WTC11 (cell line): ENCODE measurements at regions not wholly inside any gene's neighbourhood (a gene's known extent, or its start where the extent isn't known, plus 50 kb on each side); places are given as distances from the start of the nearest gene placed in this dataset.

Experiments
- ELF4 ChIP-seq: sonication (generic); formaldehyde crosslinking; IDR thresholded peaks from 2 replicates; pipeline ENCODE4 v1.8.1; 2022; ENCODE audit warnings: low read depth, mild to moderate bottlenecking, moderate library complexity, missing genetic modification reagents
- ETV6 ChIP-seq: sonication (generic); formaldehyde crosslinking; IDR thresholded peaks from 2 replicates; pipeline ENCODE4 v1.8.1; 2022; ENCODE audit warnings: mild to moderate bottlenecking, missing genetic modification reagents
- NFATC4 ChIP-seq: fragments of 250-450 bp; sonication (Bioruptor Pico); IDR thresholded peaks from 2 replicates; pipeline ENCODE4 v1.9.0; 2021; ENCODE audit warnings: mild to moderate bottlenecking
- SMAD3 ChIP-seq: sonication (generic); formaldehyde crosslinking; IDR thresholded peaks from 2 replicates; pipeline ENCODE4 v1.8.0; 2022; ENCODE audit warnings: missing genetic modification reagents, mild to moderate bottlenecking, borderline replicate concordance
- TF ChIP-seq, protein P1 (sequence below): fragments of 200-600 bp; IDR thresholded peaks from 2 replicates; pipeline ENCODE4 v1.8.0; 2022; ENCODE audit warnings: antibody characterized with exemption
- TF ChIP-seq, protein P2 (sequence below): sonication (generic); formaldehyde crosslinking; IDR thresholded peaks from 2 replicates; pipeline ENCODE4 v1.8.0; 2022; ENCODE audit warnings: mild to moderate bottlenecking, missing genetic modification reagents
- TF ChIP-seq, protein P3 (sequence below): sonication (generic); formaldehyde crosslinking; IDR thresholded peaks from 2 replicates; pipeline ENCODE4 v1.8.1; 2023; ENCODE audit warnings: mild to moderate bottlenecking, missing genetic modification reagents
- TF ChIP-seq, protein P4 (sequence below): sonication (generic); formaldehyde crosslinking; IDR thresholded peaks from 2 replicates; pipeline ENCODE4 v1.8.1; 2022; ENCODE audit warnings: low read depth, missing genetic modification reagents, borderline replicate concordance
- TF ChIP-seq, protein P5 (sequence below): sonication (generic); formaldehyde crosslinking; IDR thresholded peaks from 2 replicates; pipeline ENCODE4 v1.8.0; 2022; ENCODE audit warnings: mild to moderate bottlenecking, missing genetic modification reagents
- TF ChIP-seq, protein P6 (sequence below): sonication (generic); formaldehyde crosslinking; conservative IDR thresholded peaks from 2 replicates; pipeline ENCODE4 v1.8.1; 2022; ENCODE audit warnings: mild to moderate bottlenecking, missing genetic modification reagents

DNA sequence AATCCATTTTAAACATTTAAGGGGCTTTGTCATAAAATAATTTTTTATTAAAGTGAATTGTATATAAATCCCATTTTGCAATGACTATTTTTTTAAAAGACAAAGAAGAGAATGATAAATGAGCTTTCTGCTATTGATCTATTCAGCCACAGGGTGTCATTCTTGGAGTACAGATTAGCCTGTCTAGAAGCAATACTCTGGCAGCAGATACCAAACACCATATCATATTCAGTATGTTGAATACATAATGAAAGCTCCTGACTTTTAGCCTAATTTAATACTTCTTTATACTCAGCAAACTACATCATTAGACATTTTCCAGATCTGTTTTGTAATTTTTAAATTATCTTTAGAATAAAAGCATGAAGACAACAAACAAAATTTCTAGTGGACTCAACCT, 496.3 kb downstream of the PDGFC start:
- no peak for TF ChIP-seq NFATC4 (CRISPR knock-in tag)
- TF ChIP-seq, protein P1, sequence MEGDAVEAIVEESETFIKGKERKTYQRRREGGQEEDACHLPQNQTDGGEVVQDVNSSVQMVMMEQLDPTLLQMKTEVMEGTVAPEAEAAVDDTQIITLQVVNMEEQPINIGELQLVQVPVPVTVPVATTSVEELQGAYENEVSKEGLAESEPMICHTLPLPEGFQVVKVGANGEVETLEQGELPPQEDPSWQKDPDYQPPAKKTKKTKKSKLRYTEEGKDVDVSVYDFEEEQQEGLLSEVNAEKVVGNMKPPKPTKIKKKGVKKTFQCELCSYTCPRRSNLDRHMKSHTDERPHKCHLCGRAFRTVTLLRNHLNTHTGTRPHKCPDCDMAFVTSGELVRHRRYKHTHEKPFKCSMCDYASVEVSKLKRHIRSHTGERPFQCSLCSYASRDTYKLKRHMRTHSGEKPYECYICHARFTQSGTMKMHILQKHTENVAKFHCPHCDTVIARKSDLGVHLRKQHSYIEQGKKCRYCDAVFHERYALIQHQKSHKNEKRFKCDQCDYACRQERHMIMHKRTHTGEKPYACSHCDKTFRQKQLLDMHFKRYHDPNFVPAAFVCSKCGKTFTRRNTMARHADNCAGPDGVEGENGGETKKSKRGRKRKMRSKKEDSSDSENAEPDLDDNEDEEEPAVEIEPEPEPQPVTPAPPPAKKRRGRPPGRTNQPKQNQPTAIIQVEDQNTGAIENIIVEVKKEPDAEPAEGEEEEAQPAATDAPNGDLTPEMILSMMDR, result no peak
- TF ChIP-seq, protein P2, sequence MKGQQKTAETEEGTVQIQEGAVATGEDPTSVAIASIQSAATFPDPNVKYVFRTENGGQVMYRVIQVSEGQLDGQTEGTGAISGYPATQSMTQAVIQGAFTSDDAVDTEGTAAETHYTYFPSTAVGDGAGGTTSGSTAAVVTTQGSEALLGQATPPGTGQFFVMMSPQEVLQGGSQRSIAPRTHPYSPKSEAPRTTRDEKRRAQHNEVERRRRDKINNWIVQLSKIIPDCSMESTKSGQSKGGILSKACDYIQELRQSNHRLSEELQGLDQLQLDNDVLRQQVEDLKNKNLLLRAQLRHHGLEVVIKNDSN (CRISPR knock-in tag), result no peak
- TF ChIP-seq, protein P3, sequence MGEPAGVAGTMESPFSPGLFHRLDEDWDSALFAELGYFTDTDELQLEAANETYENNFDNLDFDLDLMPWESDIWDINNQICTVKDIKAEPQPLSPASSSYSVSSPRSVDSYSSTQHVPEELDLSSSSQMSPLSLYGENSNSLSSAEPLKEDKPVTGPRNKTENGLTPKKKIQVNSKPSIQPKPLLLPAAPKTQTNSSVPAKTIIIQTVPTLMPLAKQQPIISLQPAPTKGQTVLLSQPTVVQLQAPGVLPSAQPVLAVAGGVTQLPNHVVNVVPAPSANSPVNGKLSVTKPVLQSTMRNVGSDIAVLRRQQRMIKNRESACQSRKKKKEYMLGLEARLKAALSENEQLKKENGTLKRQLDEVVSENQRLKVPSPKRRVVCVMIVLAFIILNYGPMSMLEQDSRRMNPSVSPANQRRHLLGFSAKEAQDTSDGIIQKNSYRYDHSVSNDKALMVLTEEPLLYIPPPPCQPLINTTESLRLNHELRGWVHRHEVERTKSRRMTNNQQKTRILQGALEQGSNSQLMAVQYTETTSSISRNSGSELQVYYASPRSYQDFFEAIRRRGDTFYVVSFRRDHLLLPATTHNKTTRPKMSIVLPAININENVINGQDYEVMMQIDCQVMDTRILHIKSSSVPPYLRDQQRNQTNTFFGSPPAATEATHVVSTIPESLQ (CRISPR knock-in tag), result no peak
- no peak for TF ChIP-seq ELF4 (CRISPR knock-in tag)
- TF ChIP-seq, protein P4, sequence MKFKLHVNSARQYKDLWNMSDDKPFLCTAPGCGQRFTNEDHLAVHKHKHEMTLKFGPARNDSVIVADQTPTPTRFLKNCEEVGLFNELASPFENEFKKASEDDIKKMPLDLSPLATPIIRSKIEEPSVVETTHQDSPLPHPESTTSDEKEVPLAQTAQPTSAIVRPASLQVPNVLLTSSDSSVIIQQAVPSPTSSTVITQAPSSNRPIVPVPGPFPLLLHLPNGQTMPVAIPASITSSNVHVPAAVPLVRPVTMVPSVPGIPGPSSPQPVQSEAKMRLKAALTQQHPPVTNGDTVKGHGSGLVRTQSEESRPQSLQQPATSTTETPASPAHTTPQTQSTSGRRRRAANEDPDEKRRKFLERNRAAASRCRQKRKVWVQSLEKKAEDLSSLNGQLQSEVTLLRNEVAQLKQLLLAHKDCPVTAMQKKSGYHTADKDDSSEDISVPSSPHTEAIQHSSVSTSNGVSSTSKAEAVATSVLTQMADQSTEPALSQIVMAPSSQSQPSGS (CRISPR knock-in tag), result no peak
- TF ChIP-seq ETV6, result no peak
- no peak for TF ChIP-seq SMAD3 (CRISPR knock-in tag)
- TF ChIP-seq, protein P5, sequence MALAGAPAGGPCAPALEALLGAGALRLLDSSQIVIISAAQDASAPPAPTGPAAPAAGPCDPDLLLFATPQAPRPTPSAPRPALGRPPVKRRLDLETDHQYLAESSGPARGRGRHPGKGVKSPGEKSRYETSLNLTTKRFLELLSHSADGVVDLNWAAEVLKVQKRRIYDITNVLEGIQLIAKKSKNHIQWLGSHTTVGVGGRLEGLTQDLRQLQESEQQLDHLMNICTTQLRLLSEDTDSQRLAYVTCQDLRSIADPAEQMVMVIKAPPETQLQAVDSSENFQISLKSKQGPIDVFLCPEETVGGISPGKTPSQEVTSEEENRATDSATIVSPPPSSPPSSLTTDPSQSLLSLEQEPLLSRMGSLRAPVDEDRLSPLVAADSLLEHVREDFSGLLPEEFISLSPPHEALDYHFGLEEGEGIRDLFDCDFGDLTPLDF (CRISPR knock-in tag), result no peak
- TF ChIP-seq, protein P6, sequence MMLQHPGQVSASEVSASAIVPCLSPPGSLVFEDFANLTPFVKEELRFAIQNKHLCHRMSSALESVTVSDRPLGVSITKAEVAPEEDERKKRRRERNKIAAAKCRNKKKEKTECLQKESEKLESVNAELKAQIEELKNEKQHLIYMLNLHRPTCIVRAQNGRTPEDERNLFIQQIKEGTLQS (CRISPR knock-in tag), result no peak
